Midbrain (tissue), 1 donor: ENCODE measurements at regions not wholly inside any gene's neighbourhood (a gene's known extent, or its start where the extent isn't known, plus 50 kb on each side); places are given as distances from the start of the nearest gene placed in this dataset.

ENCODE experiments used
- DNase-seq: peaks from one replicate; lab custom pipeline; 2025; lab: John Stamatoyannopoulos, UW

DNA sequence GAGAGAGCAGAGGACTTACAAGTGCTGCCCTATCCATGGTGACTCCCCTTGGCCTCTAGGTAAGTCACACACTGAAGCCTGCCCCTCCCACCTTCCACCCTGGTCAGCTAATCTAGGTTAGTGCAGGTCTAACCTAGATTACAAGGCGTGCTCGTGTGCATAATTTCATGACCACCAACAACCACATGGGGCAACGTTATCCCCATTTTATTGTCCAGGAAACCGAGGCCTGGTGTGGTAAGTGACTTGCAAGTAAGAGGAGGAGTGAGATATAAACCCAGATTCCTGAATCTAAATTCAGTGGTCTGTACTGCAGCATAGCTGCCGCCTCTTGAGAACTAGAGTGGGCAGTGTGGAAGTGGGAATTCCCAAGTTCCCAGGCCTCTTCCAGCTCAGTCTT is 171.1 kb downstream of the DAD1 start:
- DNase-seq, result no peak

DNA sequence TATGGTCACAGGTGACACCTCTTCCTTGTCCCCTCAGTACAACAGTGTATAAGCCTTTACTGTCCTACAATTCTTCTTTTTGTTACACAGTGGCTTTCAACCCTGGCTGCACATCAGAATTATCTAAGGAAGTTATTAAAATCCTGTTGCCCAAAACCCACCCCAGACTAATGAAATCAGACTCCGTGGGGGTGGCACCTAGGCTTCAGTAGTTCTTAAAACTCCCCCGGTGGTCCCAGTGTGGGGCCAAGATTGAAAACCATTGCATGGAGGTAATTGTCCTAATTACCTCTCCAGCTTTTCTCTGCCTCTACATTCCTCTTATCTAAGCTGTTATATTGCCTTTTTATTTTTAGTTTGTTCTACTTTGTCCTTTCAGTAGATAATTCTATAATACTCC is 172.8 kb downstream of the DAD1 start:
- DNase-seq, result no peak

DNA sequence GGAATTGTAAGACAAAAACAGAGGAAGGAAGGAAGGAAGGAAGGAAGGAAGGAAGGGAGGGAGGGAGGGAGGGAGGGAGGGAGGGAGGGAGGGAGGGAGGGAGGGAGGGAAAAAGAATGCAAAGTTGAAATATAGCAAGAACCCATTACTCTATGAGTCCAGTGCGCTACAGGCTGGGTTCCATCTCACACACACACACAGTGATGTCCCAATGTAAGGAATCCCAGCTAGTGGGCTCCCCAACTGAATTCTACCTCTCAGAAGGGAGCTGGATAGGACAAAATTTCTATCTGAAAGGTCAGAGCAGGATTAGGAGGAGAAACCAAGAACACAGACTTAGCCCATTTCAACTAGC is 173.4 kb downstream of the DAD1 start:
- no peak for DNase-seq

DNA sequence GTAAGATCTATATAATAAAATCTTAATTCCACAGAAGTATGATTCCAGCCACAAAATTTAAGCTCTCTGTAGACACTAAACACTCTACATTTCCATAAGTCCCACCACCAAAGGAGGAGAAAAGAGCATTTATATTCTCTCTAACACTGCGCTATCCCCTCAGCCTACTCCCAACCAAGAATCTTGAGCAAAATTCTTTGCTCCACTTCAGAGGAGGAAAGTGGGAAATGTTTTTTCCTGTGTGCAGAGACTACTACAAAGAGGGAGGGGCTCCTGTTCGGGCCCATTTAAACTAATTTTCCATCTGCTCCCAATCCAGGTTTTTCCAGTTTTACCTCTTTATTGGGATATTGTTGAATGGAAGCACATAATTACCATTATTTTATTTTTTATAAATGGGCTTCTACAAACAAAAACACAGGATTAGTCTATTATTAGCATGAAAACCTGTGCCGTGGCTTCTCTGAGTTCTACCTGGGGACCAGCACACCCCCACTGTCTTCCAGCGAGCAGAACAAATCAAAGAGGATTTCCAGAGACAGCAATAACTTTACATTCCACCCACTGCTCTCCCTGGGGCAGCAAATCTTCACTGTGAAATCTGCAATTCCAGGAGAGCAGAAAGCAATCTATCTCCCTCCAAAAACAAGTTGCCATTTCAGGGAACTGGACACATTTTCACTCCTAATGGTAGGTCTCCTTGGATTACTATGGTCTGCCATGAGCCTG is 174.0 kb downstream of the DAD1 start:
- DNase-seq, result no peak

DNA sequence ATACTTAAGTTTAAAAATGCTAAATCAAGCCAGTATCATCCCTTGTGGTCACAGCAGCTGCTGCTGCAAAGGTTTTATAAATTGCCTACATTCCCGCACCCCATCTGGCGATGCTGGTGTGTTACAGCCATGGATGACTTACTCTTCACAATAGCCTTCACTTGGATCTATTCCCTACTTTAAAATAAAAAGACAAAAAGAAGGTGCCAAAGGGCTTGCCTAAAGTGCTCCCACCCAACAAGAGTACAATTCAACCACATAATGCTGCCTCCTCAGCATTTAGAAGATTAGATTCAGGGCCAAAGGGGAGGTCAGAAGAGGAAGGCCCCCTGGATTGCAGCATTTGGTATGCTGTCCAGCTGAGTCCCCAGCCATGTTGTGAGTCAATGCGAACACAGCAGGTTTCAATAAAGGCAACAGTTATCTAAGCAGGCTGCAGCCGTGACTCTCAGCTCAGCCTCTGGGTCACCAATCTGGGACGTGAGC is 176.1 kb downstream of the DAD1 start:
- DNase-seq, result no peak

DNA sequence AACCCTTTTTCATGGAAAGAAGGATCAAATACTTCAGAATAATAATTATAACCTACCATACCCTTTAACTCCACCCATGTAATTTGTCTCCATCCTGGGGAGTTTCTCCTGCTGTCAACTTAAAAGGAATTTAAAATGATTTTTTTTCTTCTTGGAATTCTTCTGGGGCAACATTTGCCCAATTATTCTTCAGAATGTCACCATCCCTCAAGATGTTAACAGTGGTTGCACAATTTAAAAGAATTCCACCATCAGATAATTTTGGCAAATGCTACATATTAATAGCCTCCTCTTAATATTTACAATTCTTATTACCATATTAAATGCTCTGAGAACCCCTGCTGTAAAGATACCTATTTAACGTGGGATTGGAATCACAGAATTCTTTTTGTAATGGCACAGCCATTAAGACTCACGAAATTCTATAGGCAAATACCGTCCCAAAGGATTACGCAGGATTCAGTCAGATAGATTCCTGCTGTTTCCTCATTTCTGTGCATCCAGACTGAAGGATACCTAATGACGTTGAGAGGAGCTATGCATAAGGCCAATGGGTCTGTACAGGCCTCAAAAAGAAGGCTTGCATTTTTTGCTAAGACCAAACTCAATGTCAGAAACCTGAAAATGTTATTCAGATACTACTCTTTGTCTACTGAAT is 177.5 kb downstream of the DAD1 start:
- DNase-seq, result no peak

DNA sequence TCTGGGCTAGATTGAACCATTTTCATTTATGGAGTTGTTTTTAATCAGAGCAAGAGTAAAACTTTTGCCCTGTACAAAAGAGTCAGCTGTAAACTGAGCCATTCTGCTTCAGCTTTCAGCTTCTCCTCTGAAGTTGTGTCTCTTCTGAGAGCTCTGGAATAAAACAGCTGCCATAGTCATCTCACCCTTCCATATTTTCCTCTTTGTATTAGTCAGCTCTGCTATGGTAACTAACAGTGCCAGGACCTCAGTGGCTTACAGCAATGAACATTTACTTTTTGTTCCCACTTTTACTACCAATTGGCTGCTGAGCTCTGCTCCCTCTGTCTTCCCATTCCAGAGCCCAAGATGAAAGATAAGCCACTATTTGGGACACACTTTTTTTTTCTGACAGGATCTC is 178.5 kb downstream of the DAD1 start:
- DNase-seq, result no peak

DNA sequence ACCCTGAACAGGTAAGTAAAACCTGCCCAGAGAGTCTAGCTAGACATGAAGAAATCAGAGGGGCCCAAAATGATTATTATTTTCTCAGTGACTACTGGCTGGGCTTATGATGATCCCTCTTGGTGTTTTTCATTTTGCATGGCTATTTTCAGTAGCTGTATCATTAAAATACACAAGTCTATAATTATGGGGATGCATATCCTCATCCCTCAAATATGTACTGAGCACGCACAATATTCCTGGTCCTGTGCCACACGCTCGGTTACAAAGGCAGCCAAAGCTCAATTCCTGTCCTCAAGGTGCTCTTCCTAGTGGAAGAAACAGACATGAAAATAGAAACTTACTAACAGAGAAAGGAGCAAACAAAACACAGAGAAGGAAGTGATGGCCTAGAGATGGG is 180.0 kb downstream of the DAD1 start:
- DNase-seq, result no peak

DNA sequence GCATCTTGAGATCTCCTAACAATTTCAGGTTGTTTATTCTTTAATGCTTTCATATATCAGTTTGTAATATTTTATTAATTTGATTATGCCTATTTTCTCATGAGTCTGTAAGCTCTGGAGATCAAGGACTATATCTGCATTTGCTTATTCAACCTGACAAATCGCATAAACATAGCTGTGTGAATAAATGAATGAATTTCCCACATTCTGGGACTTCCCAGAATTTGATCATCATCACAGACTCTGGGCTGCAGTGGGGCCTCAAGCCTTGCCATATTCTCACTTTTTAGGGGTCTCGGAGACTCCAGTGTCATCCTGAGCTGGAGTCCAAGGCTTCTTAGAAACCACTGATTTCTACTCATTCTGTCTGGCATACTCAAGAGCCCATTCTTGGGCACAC is 180.5 kb downstream of the DAD1 start:
- no peak for DNase-seq

DNA sequence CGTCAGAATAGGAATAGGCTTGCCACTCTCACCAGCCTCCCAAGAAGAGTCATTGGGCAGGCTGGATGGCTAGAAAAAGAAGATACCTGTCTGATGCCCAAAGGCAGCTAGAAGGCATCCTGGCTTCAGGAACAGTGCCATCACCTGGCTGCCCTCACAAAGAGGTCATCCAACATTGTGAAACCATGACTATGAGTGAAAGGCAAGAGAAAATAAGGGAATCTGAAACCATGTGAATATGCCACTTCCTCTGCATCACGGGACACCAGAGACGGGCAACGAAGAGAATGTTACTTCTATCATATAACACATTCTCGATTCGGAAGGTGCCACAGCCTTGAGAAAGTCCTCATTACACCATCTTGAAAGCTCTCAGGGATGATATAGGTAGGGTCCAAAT is 182.0 kb downstream of the DAD1 start:
- no peak for DNase-seq

DNA sequence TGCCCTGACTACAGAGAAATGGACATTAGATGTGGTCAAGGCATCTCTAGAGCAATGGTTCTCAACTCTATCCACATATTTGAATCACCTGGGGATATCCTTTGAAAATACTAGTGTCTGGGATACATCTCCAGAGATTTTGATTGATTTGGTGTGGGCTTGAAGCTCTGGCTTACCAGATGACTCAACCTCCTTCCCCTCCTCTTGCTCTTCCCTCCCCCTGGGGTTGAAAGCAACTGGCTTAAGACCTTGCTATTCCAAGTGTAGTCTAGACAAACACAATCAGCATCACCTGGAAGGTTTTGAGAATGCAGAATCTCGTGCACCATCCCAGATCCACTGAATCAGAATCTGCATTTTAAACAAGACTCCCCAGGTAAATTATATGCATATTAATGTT is 183.8 kb downstream of the DAD1 start:
- no peak for DNase-seq

DNA sequence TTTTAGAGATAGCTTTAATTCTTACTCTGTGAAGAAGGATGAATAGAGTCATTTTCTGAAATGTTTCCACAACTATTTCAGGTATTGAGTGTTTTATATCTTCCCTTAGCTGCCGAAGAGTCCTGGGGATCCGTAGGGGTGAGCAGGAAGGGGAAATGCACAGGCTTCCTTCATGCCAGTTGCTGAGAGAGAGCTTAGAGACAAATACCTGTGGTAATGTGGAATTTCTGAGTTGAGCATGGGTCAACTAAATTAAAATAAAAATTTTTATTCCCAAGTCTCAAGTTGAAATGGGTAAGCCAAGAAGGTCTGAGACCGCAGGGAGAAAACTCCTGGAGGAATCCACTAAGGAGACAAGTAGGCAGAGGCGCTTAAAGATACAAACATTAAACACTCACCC is 185.7 kb downstream of the DAD1 start:
- no peak for DNase-seq

DNA sequence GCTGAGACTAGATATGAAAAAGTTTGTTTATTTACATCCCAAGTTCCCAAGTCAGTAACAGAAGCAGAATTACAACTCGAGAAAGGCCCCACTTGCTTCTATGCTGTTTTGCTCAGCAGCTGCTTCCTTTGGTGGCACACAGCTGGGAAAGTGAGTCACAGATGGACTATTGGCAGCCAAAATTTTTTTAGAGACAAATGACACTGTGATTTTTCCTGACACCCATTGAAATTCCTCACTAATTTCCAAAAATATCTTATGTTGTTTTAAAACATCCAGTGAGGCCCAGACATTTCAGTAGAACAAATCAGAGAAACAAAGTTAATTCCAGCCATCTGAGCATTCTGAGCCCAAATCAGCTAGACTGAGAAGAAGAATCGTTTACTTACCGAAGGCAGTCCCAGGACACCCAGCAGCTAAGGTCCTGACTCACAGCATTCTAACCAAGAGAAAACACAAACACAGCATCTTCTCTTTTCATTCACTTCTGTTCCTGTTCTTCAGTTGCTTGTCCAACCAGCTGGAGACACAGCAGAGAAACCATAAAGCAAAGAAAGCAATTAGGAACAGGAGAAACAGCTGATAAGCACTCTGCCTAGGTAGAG is 188.3 kb downstream of the DAD1 start:
- DNase-seq, result no peak

DNA sequence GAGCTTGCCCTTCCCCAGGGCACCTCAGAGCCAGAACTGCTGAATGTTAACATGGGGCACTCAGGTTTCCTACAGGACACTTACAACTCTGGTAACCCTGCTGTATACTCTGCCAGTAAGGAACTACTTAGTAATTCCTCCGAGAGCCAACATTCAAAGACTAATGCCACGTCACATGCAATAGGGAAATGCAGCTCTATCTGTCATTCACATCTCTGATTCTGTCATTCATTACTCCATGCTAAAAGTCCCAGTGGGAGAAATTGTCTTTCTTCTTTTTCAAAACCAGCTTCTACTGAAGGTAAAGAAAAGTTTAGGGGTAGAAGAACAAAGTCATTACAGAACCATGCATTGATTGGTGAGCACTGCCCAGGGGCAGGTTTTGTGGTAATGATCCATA is 189.2 kb downstream of the DAD1 start:
- no peak for DNase-seq

DNA sequence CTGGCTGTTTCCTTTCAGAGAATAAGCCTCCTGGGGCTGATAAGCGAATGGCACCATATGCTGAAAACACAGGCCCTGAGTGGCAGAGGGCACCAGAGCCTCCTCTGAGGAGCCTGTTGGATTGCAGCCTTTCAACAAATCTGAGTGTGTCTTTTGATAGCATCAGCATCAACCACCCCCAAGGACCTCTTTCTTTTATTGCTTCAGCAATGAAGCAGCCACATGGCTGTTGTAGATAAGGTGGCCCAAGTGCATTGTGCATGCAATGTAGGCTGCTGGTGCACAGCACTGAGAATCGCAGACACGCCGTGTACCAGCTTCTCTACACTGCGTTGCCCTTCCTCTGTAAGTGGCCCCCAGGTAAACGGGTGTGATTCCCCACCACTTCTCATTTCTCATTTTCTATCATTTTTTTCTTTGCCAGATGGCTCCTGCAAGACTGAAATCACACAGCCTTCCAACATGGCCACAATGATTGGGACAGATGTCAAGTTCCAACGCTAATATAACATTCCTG is 191.7 kb downstream of the DAD1 start:
- DNase-seq, result no peak

DNA sequence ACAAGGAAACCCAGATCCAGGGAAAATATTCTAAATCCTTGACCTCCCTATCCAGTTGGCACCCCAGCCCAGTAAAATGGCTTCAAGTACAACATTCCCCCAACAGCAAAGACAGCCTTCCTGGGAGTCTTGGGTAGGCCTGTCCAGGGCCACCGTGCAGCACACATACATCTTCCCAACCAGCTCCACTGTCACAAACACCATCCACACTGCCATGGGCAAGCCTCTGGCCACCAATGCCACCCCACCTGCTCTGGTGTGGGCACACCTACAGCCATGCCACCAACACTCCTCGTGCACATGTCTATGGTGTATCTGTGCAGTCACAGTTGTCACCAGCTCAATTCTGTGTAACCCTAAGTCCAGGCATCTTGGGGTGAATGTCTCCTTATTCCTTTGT is 193.2 kb downstream of the DAD1 start:
- no peak for DNase-seq

DNA sequence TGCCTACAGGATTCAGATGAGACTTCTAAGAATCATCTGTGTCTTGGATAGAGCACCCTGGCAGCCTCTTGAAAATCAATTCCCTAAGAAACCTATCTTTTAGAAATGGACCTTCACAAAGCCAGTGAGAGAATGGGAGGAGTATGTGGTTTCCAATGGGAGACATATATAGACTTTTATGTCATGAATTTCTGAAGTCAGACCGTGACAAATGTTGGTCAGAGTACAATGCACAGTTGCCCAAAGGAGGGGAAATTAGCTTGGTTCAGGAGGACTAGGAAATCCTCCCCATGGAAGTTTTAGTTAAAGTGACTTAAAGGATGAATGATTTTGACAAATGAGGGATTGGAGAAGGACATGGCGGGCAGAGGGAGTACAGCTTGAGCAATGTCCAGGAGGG is 194.4 kb downstream of the DAD1 start:
- no peak for DNase-seq

DNA sequence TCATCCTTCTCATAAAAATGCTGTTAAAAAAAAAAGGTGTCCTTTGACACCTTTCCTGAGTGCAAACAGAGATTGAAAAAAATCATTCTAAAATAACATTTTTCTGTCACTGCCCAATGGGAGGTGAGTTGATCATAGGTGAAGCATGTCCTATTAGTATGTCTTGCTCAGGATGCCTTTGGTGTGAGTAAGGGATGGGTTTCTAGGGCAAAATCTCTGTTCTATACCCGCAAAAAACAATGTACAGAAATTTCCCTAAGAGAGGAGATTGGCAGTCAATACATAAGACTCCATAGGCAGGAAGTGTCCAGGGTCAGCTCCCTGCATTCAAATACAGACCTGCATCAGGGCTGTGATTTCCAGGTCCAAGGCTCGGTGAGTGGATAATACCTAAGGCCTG is 195.2 kb downstream of the DAD1 start:
- DNase-seq, result no peak

DNA sequence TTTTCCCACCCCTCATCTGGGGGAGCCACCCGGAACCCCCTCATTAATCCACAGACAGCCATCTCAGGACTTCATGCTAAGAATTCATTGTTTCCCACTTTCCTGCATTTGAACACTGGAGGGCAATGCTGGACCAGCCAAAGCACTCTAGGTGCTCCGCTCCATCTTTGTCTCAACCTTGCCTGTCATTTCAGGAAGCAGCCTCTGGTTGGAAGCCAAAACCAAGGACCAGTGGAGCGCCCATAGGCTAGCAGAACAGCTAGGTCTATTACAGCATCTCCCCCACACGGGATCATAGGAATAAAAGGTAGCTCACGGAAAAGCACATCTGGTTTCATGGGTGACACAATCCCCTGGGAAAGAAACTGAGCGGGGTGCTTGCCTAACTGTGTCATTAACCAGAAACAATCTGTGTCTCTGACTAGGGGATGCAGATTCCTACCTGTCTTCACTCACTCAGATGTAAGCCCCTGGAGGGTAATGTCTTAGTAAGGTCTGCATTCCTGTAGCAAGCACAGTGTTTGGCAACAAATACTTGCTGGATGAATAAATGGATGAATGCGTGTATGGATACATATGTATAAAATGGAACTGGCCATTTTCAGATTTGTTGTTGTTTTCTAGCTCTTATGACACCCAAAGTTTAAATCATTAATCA is 197.0 kb downstream of the DAD1 start:
- peak; percentile 66 for DNase-seq

DNA sequence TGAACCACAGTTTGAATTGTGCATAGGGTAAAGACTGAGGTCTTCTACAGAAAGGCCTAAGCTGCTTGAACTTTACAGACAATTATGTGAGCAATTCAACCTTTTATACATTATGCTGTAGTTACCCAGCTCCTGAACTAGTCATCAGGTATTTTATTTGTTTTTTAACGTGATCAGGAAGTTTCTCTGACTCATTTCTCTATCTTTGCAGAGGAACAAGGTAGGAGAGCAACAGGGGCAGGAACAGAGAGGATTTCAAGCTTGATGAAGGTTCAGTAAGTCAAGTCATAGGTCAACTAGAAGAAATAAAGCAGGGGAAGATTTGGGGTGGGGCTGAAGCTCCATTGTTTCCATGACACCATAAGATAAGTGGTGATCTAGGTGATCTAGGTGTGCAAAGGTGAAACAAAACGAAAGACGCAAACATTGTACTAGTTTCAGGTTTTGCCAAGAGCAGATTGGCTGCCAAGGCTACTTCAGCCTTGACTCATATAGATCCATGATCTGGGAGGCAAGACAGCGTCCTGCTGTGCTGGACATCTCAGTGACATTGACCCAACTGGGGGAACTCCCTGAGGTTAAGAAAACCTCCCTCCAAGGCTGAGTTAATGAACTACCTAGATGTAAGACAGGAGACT is 198.1 kb downstream of the DAD1 start:
- DNase-seq, result no peak

DNA sequence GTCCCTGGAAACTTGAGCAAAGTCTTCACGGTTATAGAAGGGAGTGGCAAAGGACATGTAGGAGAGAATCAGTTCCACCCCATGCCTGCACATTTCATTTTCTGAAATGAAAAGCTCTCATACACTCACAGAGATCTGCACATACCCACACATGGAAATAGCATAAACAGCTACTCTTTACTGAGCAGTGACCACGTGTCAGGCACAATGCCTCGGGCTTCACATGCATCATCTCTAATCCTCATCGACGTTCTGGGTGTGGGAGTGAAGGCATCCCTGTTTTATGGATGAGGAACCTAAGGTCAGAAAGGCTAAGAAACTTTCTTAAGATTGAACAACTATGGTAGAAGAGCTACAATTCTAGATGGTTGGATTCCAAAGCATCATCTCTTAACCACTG is 198.8 kb downstream of the DAD1 start:
- no peak for DNase-seq
